GM20000 (cell line): ENCODE measurements at regions not wholly inside any gene's neighbourhood (a gene's known extent, or its start where the extent isn't known, plus 50 kb on each side); places are given as distances from the start of the nearest gene placed in this dataset.

ENCODE experiments used
- DNase-seq: peaks from one replicate; pipeline ENCODE4 v3.0.0; 2012; ENCODE audit warnings: low spot score
- TF ChIP-seq, protein P1 (sequence below): IDR thresholded peaks from 2 replicates; pipeline ENCODE4 v1.5.1; 2012; ENCODE audit warnings: mild to moderate bottlenecking, control low read depth; ENCODE audit errors: extremely low read depth, missing control alignments

GRCh38 chr17:77553459-77554066 lies 404.9 kb upstream of the TNRC6C start:
- DNase-seq: no peak

GRCh38 chr17:77555121-77555591 lies 403.3 kb upstream of the TNRC6C start:
- TF ChIP-seq, protein P1, sequence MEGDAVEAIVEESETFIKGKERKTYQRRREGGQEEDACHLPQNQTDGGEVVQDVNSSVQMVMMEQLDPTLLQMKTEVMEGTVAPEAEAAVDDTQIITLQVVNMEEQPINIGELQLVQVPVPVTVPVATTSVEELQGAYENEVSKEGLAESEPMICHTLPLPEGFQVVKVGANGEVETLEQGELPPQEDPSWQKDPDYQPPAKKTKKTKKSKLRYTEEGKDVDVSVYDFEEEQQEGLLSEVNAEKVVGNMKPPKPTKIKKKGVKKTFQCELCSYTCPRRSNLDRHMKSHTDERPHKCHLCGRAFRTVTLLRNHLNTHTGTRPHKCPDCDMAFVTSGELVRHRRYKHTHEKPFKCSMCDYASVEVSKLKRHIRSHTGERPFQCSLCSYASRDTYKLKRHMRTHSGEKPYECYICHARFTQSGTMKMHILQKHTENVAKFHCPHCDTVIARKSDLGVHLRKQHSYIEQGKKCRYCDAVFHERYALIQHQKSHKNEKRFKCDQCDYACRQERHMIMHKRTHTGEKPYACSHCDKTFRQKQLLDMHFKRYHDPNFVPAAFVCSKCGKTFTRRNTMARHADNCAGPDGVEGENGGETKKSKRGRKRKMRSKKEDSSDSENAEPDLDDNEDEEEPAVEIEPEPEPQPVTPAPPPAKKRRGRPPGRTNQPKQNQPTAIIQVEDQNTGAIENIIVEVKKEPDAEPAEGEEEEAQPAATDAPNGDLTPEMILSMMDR: no peak
- no peak for DNase-seq

More at GRCh38 chr17:77553459-77554066, 404.9 kb upstream of the TNRC6C start:
- TF ChIP-seq, protein P1: no peak

GRCh38 chr17:77555741-77556291 lies 402.7 kb upstream of the TNRC6C start:
- DNase-seq: no peak
- TF ChIP-seq, protein P1: no peak

DNA sequence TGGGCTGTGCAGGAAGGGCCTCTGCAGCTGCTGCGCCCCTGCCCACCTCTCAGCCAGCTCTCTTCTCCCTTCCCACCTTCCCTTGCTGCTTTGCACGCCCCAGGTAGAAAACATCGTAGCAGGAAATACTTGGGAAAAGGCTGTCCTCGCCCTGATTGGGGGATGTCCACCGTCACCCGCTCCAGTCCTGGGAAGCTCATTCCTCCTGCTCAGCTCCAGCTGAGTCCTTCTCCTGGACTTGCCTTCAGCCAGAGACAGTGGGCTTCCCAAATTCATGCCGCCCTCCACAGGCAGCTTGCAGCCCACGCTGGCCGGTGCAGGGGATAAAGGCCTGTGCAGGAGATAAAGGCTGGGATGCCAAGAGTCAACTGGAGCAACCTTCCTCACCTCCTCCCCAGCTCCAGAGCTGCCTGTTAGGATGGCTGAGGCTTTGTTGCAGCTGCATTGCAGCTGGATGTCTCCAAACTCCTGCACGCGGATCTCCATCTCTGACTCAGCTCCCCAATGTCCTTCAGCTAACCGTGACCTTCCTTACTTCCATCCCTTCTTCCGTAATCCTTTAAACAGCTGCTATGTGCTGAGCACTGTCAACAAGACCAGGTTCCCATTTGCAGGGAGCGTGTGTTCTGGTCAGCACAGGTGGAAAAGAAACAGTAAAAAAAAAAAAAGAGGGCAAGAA lies 402.0 kb upstream of the TNRC6C start:
- TF ChIP-seq, protein P1: no peak
- DNase-seq: no peak

- TF ChIP-seq, protein P1: no peak
- no peak for DNase-seq
These were observed 399.5 kb upstream of the TNRC6C start for GRCh38 chr17:77558846-77559626.

DNA sequence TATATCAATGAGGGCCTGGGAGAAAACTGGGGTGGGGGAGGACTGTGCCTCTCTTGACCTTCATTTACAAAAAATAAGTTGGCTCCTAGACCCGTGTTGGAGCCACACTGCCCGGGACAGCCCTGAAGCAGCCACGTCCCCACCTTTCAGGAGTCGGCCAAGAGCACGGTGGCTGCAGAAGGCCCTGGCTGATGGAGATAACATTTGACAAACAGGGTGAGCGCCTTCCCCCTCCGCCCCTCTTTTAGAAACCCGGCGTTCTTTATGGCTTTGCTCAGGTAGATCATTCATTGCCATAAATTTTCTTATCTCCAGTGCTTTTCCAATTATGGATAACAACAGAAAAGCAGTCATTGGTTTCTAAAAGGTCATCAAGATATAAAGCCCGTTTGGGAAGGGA lies 398.1 kb upstream of the TNRC6C start:
- TF ChIP-seq, protein P1: no peak
- no peak for DNase-seq
